IMR-90 (cell line): ENCODE measurements at regions not wholly inside any gene's neighbourhood (a gene's known extent, or its start where the extent isn't known, plus 50 kb on each side); places are given as distances from the start of the nearest gene placed in this dataset.

Source experiments
- ATAC-seq: fragments of 200-7000 bp; cut with Tn5 transposase; 2 replicates; pipeline ENCODE4 v1.9.1; 2020; ENCODE audit warnings: low read depth, mild to moderate bottlenecking, moderate library complexity
- BruUV-seq: library from RNA; stranded (reverse); fragments of 400-500 nt; replicated peaks from 2 replicates; lab custom pipeline; 2021; lab: Mats Ljungman, UMichigan
- CTCF ChIA-PET: fragments of 300-600 bp; formaldehyde crosslinking; extraction: SDS; loops from one replicate; lab custom pipeline; 2021; ENCODE audit warnings: antibody characterized with exemption; lab: Yijun Ruan, JAX
- POLR2A ChIA-PET: fragments of 300-600 bp; sonication (Branson Sonifier 250); formaldehyde crosslinking; loops from one replicate; lab custom pipeline; 2022; ENCODE audit warnings: antibody characterized with exemption; ENCODE audit not compliant: unreplicated experiment; lab: Charles Lee
- DNase-seq: peaks from one replicate; pipeline ENCODE4 v3.0.0; 2013
- H2AFZ ChIP-seq: replicated peaks from 2 replicates; pipeline ENCODE3; 2013; ENCODE audit warnings: low read length, mild to moderate bottlenecking; ENCODE audit not compliant: poor library complexity
- H2AK5ac ChIP-seq: 2 replicates; pipeline ENCODE4 v1.6.1; 2013; ENCODE audit warnings: low read depth, low read length, inconsistent platforms
- H2AK9ac ChIP-seq: replicated peaks from 2 replicates; pipeline ENCODE3; 2013; ENCODE audit warnings: mild to moderate bottlenecking, low read depth, low read length, moderate library complexity; ENCODE audit not compliant: poor library complexity
- H2BK120ac ChIP-seq: 2 replicates; pipeline ENCODE4 v1.6.1; 2013; ENCODE audit warnings: low read depth, low read length, inconsistent platforms
- H2BK15ac ChIP-seq: 3 replicates; pipeline ENCODE4 v1.6.1; 2013; ENCODE audit warnings: low read depth, low read length, inconsistent platforms
- H2BK20ac ChIP-seq: 2 replicates; pipeline ENCODE4 v1.6.1; 2013; ENCODE audit warnings: low read depth, mild to moderate bottlenecking, inconsistent platforms, low read length, moderate library complexity
- H2BK5ac ChIP-seq: 2 replicates; pipeline ENCODE4 v1.6.1; 2013; ENCODE audit warnings: mild to moderate bottlenecking, low read depth, low read length, inconsistent platforms; ENCODE audit not compliant: poor library complexity, severe bottlenecking
- H3K14ac ChIP-seq: replicated peaks from 2 replicates; pipeline ENCODE4 v1.6.1; 2013; ENCODE audit warnings: low read depth, low read length, inconsistent platforms
- H3K18ac ChIP-seq: 2 replicates; pipeline ENCODE4 v1.6.1; 2013; ENCODE audit warnings: low read depth, low read length, control low read depth
- H3K23ac ChIP-seq: 2 replicates; pipeline ENCODE4 v1.6.1; 2013; ENCODE audit warnings: low read depth, low read length, inconsistent platforms
- H3K27ac ChIP-seq: 2 replicates; pipeline ENCODE4 v1.5.1; 2013; ENCODE audit warnings: mild to moderate bottlenecking, control low read depth, low read length; ENCODE audit not compliant: insufficient read depth
- H3K27me3 ChIP-seq: 2 replicates; pipeline ENCODE4 v1.6.1; 2013; ENCODE audit warnings: low read length; ENCODE audit not compliant: control insufficient read depth, insufficient read depth
- H3K36me3 ChIP-seq: 2 replicates; pipeline ENCODE4 v1.6.1; 2013; ENCODE audit warnings: low read length, mixed read lengths; ENCODE audit not compliant: control insufficient read depth, insufficient read depth
- H3K4ac ChIP-seq: 2 replicates; pipeline ENCODE4 v1.6.1; 2013; ENCODE audit warnings: low read depth, low read length, inconsistent platforms
- H3K4me1 ChIP-seq: 2 replicates; pipeline ENCODE4 v1.6.1; 2013; ENCODE audit warnings: low read length, mixed read lengths; ENCODE audit not compliant: control insufficient read depth, insufficient read depth
- H3K4me2 ChIP-seq: 2 replicates; pipeline ENCODE4 v1.6.1; 2013; ENCODE audit warnings: low read depth, mild to moderate bottlenecking, control low read depth, low read length, moderate library complexity
- H3K4me3 ChIP-seq: 2 replicates; pipeline ENCODE4 v1.5.1; 2013; ENCODE audit warnings: low read depth, mild to moderate bottlenecking, control low read depth, low read length, moderate library complexity; ENCODE audit not compliant: insufficient read depth
- H3K56ac ChIP-seq: 2 replicates; pipeline ENCODE4 v1.6.1; 2013; ENCODE audit warnings: low read length, inconsistent platforms; ENCODE audit not compliant: insufficient read depth; ENCODE audit errors: extremely low read depth
- H3K79me1 ChIP-seq, 2 experiments: 2 replicates each; pipeline ENCODE4 v1.6.1; 2013; ENCODE audit warnings: low read length in 2 of 2, inconsistent platforms in 1 of 2, low read depth in 1 of 2
- H3K9ac ChIP-seq: 2 replicates; pipeline ENCODE4 v1.6.1; 2013; ENCODE audit warnings: low read depth, low read length, control low read depth
- H3K9me1 ChIP-seq: 2 replicates; pipeline ENCODE4 v1.6.1; 2013; ENCODE audit warnings: low read length, inconsistent platforms; ENCODE audit not compliant: insufficient read depth
- H3K9me3 ChIP-seq: 2 replicates; pipeline ENCODE4 v1.6.1; 2013; ENCODE audit warnings: low read length; ENCODE audit not compliant: control insufficient read depth, insufficient read depth
- H4K20me1 ChIP-seq: 2 replicates; pipeline ENCODE4 v1.6.1; 2013; ENCODE audit warnings: low read length, inconsistent platforms; ENCODE audit not compliant: insufficient read depth
- H4K5ac ChIP-seq: 2 replicates; pipeline ENCODE4 v1.6.1; 2013; ENCODE audit warnings: mild to moderate bottlenecking, low read depth, low read length, control low read depth
- H4K8ac ChIP-seq, 2 experiments: 2 replicates each; pipeline ENCODE4 v1.6.1; 2013; ENCODE audit warnings: low read depth in 2 of 2, low read length in 2 of 2, control low read depth in 1 of 2, inconsistent platforms in 1 of 2
- H4K91ac ChIP-seq: 2 replicates; pipeline ENCODE4 v1.6.1; 2013; ENCODE audit warnings: low read depth, low read length, inconsistent platforms; ENCODE audit not compliant: insufficient read depth
- CTCF ChIP-seq: conservative IDR thresholded peaks from 2 replicates; pipeline ENCODE4 v1.5.1; 2012; ENCODE audit warnings: mild to moderate bottlenecking, low read depth, low read length, improper control_type of control experiment
- MAZ ChIP-seq: IDR thresholded peaks from 2 replicates; pipeline ENCODE4 v1.6.1; 2012; ENCODE audit warnings: low read depth, mild to moderate bottlenecking, low read length, improper control_type of control experiment, moderate library complexity, borderline replicate concordance
- NFE2L2 ChIP-seq: fragments of 150-350 bp; IDR thresholded peaks from 2 replicates; pipeline ENCODE4 v1.6.1; 2016; ENCODE audit warnings: low read depth, mild to moderate bottlenecking, low read length
- SMC3 ChIP-seq: fragments of 150-350 bp; IDR thresholded peaks from 2 replicates; pipeline ENCODE4 v1.6.1; 2016; ENCODE audit warnings: low read depth, mild to moderate bottlenecking, antibody characterized with exemption, low read length, moderate library complexity
- whole genome bisulfite sequencing, 2 experiments: methylation state at CpG; one replicate each; pipeline versions ENCODE4 v1.1.5 to v1.1.7; 2013; ENCODE audit warnings: missing lambda C conversion rate in 2 of 2; ENCODE audit not compliant: insufficient read length in 1 of 2; ENCODE audit errors: extremely low coverage in 2 of 2; 5-methylcytosine and 5-hydroxymethylcytosine counted together
- dilution Hi-C: fragments of 300-500 bp; cut with HindIII; formaldehyde crosslinking; loops from one replicate; pipeline ENCODE4 v1.14.3; 2018; ENCODE audit warnings: low sequenced_read_pairs; ENCODE audit not compliant: unreplicated experiment
- in situ Hi-C: fragments of 300-500 bp; cut with MboI; formaldehyde crosslinking; loops from 3 replicates; pipeline ENCODE4 v1.14.3; 2019; ENCODE audit warnings: low sequenced_read_pairs, inconsistent platforms, mixed read lengths
- intact Hi-C: fragments of 100-400 bp; cut with micrococcal nuclease; formaldehyde crosslinking; loops from 2 replicates; pipeline ENCODE4 v1.10.0; 2022

- Histone ChIP-seq H2AK9ac (no peak overlapping the region), H3K9me3 (peaks cover 6% of the 10 kb centered on the region), H3K4me3 (no peak overlapping the region), H3K4me2 (no peak overlapping the region), H3K9ac (no peak overlapping the region), H2BK120ac (no peak overlapping the region), H3K4me1 (peaks cover 16% of the 10 kb centered on the region), H3K23ac (no peak overlapping the region), H3K9me1 (peaks cover 13% of the 10 kb centered on the region), H2AK5ac (no peak overlapping the region), H3K18ac (no peak overlapping the region), H2AFZ (no peak overlapping the region), H3K36me3 (peaks cover 16% of the 10 kb centered on the region), H2BK20ac (no peak overlapping the region), H3K27ac (no peak overlapping the region), H2BK5ac (no peak overlapping the region), H4K5ac (no peak overlapping the region), H3K14ac (no peak overlapping the region), H3K79me1 (peaks cover 35 to 51% of the 10 kb centered on the region in 2 experiments), H2BK15ac (no peak overlapping the region), H4K8ac (no peak overlapping the region), H4K91ac (no peak overlapping the region), H4K20me1 (no peaks in the 10 kb centered on the region; the same call in 1 of the 2 replicates), H3K4ac (no peak overlapping the region), H3K27me3 (no peaks in the 10 kb centered on the region), H3K56ac (no peak overlapping the region)
- intact Hi-C loops = no loop called here
- dilution Hi-C loops = no loop called here
- no CpG with 5 or more reads among the region's 1 CpG for WGBS, 2 experiments
- no peak for TF ChIP-seq MAZ
- TF ChIP-seq CTCF = no peak
- TF ChIP-seq SMC3 = no peak
- TF ChIP-seq NFE2L2 = no peak
- ChIA-PET CTCF (no interaction called here), POLR2A (no interaction called here)
- BruUV-seq = no TSS peak
- ATAC-seq (no peak), DNase-seq (no peak)
- in situ Hi-C loops = no loop called here
Observed at GRCh38 chr7:149565096-149565382, 67.4 kb upstream of the ZNF746 start.
